A673 (cell line): ENCODE measurements at regions not wholly inside any gene's neighbourhood (a gene's known extent, or its start where the extent isn't known, plus 50 kb on each side); places are given as distances from the start of the nearest gene placed in this dataset.

Experiments used
- EZH2 ChIP-seq: fragments of 200-600 bp; sonication (generic); IDR thresholded peaks from 2 replicates; pipeline ENCODE4 v1.6.1; 2017; ENCODE audit warnings: borderline replicate concordance, low read depth, mild to moderate bottlenecking, mixed read lengths, antibody characterized with exemption, low read length; ENCODE audit not compliant: poor library complexity, severe bottlenecking
- TF ChIP-seq, protein P1 (sequence below): fragments of 300-800, 200-600 bp; sonication (generic); conservative IDR thresholded peaks from 2 replicates; pipeline ENCODE4 v1.5.1; 2017; ENCODE audit warnings: low read depth, mild to moderate bottlenecking, antibody characterized with exemption, low read length, moderate library complexity, mixed read lengths

DNA sequence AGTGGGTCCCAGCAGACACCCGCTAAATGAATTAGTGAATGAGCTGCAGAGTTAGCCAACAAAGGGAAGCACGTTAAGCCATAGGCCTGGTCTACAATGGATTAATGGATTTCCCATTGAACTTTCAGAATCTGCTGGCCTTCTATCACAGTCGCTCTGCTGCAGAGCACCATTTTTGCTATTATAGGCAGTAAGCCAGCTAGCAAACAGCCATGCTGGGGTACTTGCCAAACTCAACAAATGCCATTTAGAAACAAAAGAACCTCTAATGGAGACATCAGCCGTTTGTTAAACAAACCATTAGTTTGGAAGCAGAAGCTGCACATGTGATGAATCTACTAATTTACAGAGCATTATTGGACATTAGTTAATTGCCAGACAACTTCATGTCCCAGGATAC, 181.1 kb upstream of the STXBP6 start:
- TF ChIP-seq, protein P1, sequence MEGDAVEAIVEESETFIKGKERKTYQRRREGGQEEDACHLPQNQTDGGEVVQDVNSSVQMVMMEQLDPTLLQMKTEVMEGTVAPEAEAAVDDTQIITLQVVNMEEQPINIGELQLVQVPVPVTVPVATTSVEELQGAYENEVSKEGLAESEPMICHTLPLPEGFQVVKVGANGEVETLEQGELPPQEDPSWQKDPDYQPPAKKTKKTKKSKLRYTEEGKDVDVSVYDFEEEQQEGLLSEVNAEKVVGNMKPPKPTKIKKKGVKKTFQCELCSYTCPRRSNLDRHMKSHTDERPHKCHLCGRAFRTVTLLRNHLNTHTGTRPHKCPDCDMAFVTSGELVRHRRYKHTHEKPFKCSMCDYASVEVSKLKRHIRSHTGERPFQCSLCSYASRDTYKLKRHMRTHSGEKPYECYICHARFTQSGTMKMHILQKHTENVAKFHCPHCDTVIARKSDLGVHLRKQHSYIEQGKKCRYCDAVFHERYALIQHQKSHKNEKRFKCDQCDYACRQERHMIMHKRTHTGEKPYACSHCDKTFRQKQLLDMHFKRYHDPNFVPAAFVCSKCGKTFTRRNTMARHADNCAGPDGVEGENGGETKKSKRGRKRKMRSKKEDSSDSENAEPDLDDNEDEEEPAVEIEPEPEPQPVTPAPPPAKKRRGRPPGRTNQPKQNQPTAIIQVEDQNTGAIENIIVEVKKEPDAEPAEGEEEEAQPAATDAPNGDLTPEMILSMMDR: no peak
- no peak for TF ChIP-seq EZH2
